ENCODE measurements at regions not wholly inside any gene's neighbourhood (a gene's known extent, or its start where the extent isn't known, plus 50 kb on each side); places are given as distances from the start of the nearest gene placed in this dataset.
"Not testable (repeated sequence)": the region's sequence is repeated elsewhere in the genome, so short reads cannot be mapped to it uniquely, and the experiment has no call there.

DNA sequence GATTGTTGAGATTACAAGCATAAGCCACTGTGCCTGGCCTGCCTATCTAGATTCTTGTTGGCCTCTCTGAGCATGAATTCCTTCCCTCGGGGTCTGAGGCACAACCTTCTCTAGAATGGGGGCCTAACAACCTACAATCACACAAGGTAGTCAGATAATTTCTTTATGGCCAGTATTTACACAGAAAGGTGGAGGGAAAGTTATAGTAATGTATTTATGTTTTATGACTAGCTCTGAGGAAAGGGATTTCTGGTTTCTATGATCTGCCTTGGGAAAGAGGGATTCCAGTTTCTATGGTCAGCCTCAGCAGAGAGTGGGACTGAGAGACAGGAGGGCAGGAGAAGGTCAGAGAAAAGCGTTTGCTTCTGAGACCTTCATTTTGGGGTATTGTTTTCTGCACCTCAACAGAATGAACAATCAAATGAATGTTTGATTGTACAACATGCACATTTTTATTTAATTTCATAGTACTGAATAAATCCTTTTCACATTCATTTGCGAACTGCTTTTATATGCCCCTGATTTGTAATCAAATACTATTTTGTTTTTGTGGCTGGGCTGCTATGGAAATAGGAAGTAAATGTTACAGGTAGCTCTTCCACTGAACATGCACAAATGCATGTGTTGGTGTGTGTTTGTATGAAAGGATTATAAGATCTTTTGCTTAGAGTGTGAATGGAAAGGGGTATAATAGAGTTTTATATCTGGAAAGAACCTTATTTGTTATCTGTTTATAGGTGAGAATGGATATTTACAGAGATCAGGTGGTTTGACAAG is 499.7 kb upstream of the RGS6 start:
- H3K9me3 ChIP-seq: no peaks in the 10 kb centered on the region
- intact Hi-C loops (cut with DNase I): no loop called here
- no peak overlapping the region for H3K27ac ChIP-seq
- TF ChIP-seq POLR2AphosphoS5 (IDR thresholded peaks at IDR 0.05) (no peak), CTCF (IDR thresholded peaks at IDR 0.05) (no peak)
- 28 to 69% methylated on average over 3 of the region's 3 CpGs for WGBS, 2 donors
- H3K27me3 ChIP-seq: no peaks in the 10 kb centered on the region
- H3K4me3 ChIP-seq: no peak overlapping the region
- H3K36me3 ChIP-seq: no peaks in the 10 kb centered on the region
- DNase-seq: no peak
- no peaks in the 10 kb centered on the region for H3K4me1 ChIP-seq

GRCh38 chr14:71433303-71433702 is 498.9 kb upstream of the RGS6 start:
- Histone ChIP-seq H3K27me3 (no peaks in the 10 kb centered on the region), H3K36me3 (no peaks in the 10 kb centered on the region), H3K4me1 (peaks cover 0 to 4% (median 3%) of the 10 kb centered on the region in 4 donors), H3K4me3 (no peak overlapping the region), H3K27ac (no peak overlapping the region), H3K9me3 (no peaks in the 10 kb centered on the region)
- TF ChIP-seq POLR2A (IDR thresholded peaks at IDR 0.05) (no peak), CTCF (IDR thresholded peaks at IDR 0.05) (no peak), EP300 (IDR thresholded peaks at IDR 0.05) (no peak), POLR2AphosphoS5 (IDR thresholded peaks at IDR 0.05) (no peak)
- no peak for DNase-seq
- 91 to 94% methylated on average over 8 of the region's 8 CpGs for WGBS, 2 donors
- intact Hi-C loops (cut with DNase I): no loop called here

DNA sequence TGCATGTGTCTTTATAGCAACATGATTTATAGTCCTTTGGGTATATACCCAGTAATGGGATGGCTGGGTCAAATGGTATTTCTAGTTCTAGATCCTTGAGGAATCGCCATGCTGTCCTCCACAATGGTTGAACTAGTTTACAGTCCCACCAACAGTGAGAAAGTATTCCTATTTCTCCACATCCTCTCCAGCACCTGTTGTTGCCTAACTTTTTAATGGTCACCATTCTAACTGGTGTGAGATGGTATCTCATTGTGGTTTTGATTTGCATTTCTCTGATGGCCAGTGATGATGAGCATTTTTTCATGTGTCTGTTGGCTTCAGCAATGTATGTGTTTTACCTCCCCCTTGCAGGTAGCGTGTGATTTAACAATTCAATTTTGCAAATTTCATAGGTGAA is 496.6 kb upstream of the RGS6 start:
- 98 to 99% methylated on average over 2 of the region's 2 CpGs for WGBS, 2 donors
- H3K9me3 ChIP-seq: not testable (repeated sequence)
- H3K4me1 ChIP-seq: peaks cover 0 to 25% (median 22%) of the 10 kb centered on the region in 4 donors

GRCh38 chr14:71437870-71438269 is 494.4 kb upstream of the RGS6 start:
- peaks cover 0 to 40% (median 31%) of the 10 kb centered on the region in 4 donors for H3K4me1 ChIP-seq
- H3K27me3 ChIP-seq: no peaks in the 10 kb centered on the region
- TF ChIP-seq POLR2A (IDR thresholded peaks at IDR 0.05): no peak
- DNase-seq: no peak
- 74 to 77% methylated on average over 4 of the region's 4 CpGs for WGBS, 2 donors
- no peak overlapping the region for H3K4me3 ChIP-seq
- H3K36me3 ChIP-seq: no peaks in the 10 kb centered on the region
- no peaks in the 10 kb centered on the region for H3K9me3 ChIP-seq
- intact Hi-C loops (cut with DNase I): no loop called here
- H3K27ac ChIP-seq: no peak overlapping the region

More for the DNA sequence above, 496.6 kb upstream of the RGS6 start:
- intact Hi-C loops (cut with DNase I); H3K4me3 ChIP-seq; H3K27ac ChIP-seq; H3K36me3 ChIP-seq; DNase-seq; H3K27me3 ChIP-seq: not testable (repeated sequence)

GRCh38 chr14:71438684-71439083 is 493.5 kb upstream of the RGS6 start:
- 38 to 39% methylated on average over 2 of the region's 2 CpGs for WGBS, 2 donors
- H3K4me1 ChIP-seq: peaks cover 0 to 40% (median 31%) of the 10 kb centered on the region in 4 donors

More at GRCh38 chr14:71438684-71439083, 493.5 kb upstream of the RGS6 start:
- DNase-seq: no peak
- H3K4me3 ChIP-seq: no peak overlapping the region
- H3K27ac ChIP-seq: peak overlapping the region in 3 of 4 donors; percentile 49 to 69 (median 60)
- no peaks in the 10 kb centered on the region for H3K9me3 ChIP-seq
- no peak for TF ChIP-seq POLR2A (IDR thresholded peaks at IDR 0.05)
- TF ChIP-seq POLR2AphosphoS5 (IDR thresholded peaks at IDR 0.05): no peak
- no peak for TF ChIP-seq CTCF (IDR thresholded peaks at IDR 0.05)
- TF ChIP-seq EP300 (IDR thresholded peaks at IDR 0.05): no peak
- no peaks in the 10 kb centered on the region for H3K27me3 ChIP-seq
- no peaks in the 10 kb centered on the region for H3K36me3 ChIP-seq
- intact Hi-C loops (cut with DNase I): no loop called here

All from sigmoid colon (tissue), 6 donors.